ENCODE measurements at regions not wholly inside any gene's neighbourhood (a gene's known extent, or its start where the extent isn't known, plus 50 kb on each side); places are given as distances from the start of the nearest gene placed in this dataset.

GRCh38 chr21:15676935-15677334 lies 52.8 kb upstream of the USP25 start:
- TF ChIP-seq POLR2A (IDR thresholded peaks at IDR 0.05; ENCODE audit: low read depth, low read length) (no peak), POLR2AphosphoS5 (IDR thresholded peaks at IDR 0.05; ENCODE audit: low read depth, low read length) (no peak), TAF1 (IDR thresholded peaks at IDR 0.05; ENCODE audit: borderline replicate concordance, low read depth, low read length) (no peak)
- DNase-seq (ENCODE audit: insufficient read length) (no peak), FAIRE-seq (no peak)

- DNase-seq (ENCODE audit: insufficient read length) (no peak), FAIRE-seq (no peak)
- TF ChIP-seq TAF1 (IDR thresholded peaks at IDR 0.05; ENCODE audit: borderline replicate concordance, low read depth, low read length) (no peak), POLR2AphosphoS5 (IDR thresholded peaks at IDR 0.05; ENCODE audit: low read depth, low read length) (no peak), POLR2A (IDR thresholded peaks at IDR 0.05; ENCODE audit: low read depth, low read length) (no peak)
Measured at GRCh38 chr21:15679630-15680029, 50.2 kb upstream of the USP25 start.

All from GM12892 (cell line).